CD14-positive monocyte (primary cell): ENCODE measurements at regions not wholly inside any gene's neighbourhood (a gene's known extent, or its start where the extent isn't known, plus 50 kb on each side); places are given as distances from the start of the nearest gene placed in this dataset.

ENCODE experiments used
- DNase-seq, 3 donors: peaks; one replicate each; pipeline ENCODE4 v3.0.0-alpha.2; 2011 to 2022
- H2AFZ ChIP-seq: 2 replicates; pipeline ENCODE4 v1.6.0; 2012; ENCODE audit warnings: mild to moderate bottlenecking, low read depth, low read length, inconsistent platforms; ENCODE audit not compliant: insufficient read depth, poor library complexity, severe bottlenecking
- H3K27ac ChIP-seq, 2 donors: 1 replicate in 1 of 2; 2 replicates in 1 of 2; pipeline ENCODE4 v1.5.1; 2012 to 2013; ENCODE audit warnings: low read length in 2 of 2, control low read depth in 1 of 2, inconsistent platforms in 1 of 2, low read depth in 1 of 2, mild to moderate bottlenecking in 1 of 2
- H3K27me3 ChIP-seq, 2 donors: one replicate each; pipeline versions ENCODE4 v1.6.0 to v1.6.1; 2011 to 2013; ENCODE audit warnings: low read length in 2 of 2; ENCODE audit not compliant: control insufficient read depth in 2 of 2, insufficient read depth in 2 of 2
- H3K36me3 ChIP-seq, 2 donors: replicated peaks in 1 of 2; 1 replicate in 1 of 2; 2 replicates in 1 of 2; pipeline versions ENCODE4 v1.5.1 to v1.6.1; 2012 to 2013; ENCODE audit warnings: low read length in 2 of 2, control low read depth in 1 of 2, inconsistent platforms in 1 of 2, mild to moderate bottlenecking in 1 of 2; ENCODE audit not compliant: insufficient read depth in 2 of 2, control insufficient read depth in 1 of 2
- H3K4me1 ChIP-seq, 2 donors: 1 replicate in 1 of 2; 2 replicates in 1 of 2; pipeline versions ENCODE4 v1.5.1 to v1.6.1; 2012 to 2013; ENCODE audit warnings: low read length in 2 of 2, control low read depth in 1 of 2, inconsistent platforms in 1 of 2, mild to moderate bottlenecking in 1 of 2, moderate library complexity in 1 of 2; ENCODE audit not compliant: insufficient read depth in 2 of 2, control insufficient read depth in 1 of 2
- H3K4me2 ChIP-seq: replicated peaks from 2 replicates; pipeline ENCODE3; 2012; ENCODE audit warnings: low read length, moderate library complexity, mild to moderate bottlenecking; ENCODE audit not compliant: poor library complexity, severe bottlenecking; ENCODE audit errors: extremely low read depth
- H3K4me3 ChIP-seq, 3 experiments: fragments of 200-600 bp in 1 of 3; sonication (generic) in 1 of 3; replicated peaks in 1 of 3; 1 replicate in 2 of 3; 2 replicates in 1 of 3; pipeline ENCODE4 v1.5.1; 2011 to 2013; ENCODE audit warnings: low read length in 3 of 3, mild to moderate bottlenecking in 3 of 3, control low read depth in 2 of 3, low read depth in 2 of 3, inconsistent platforms in 1 of 3, moderate library complexity in 1 of 3
- H3K79me2 ChIP-seq: 2 replicates; pipeline ENCODE4 v1.6.0; 2012; ENCODE audit warnings: mild to moderate bottlenecking, control low read depth, inconsistent platforms, low read length, moderate library complexity; ENCODE audit not compliant: insufficient read depth
- H3K9ac ChIP-seq: 2 replicates; pipeline ENCODE4 v1.6.0; 2017; ENCODE audit warnings: low read length, mild to moderate bottlenecking; ENCODE audit not compliant: insufficient read depth, poor library complexity, severe bottlenecking
- H3K9me3 ChIP-seq, 2 donors: replicated peaks in 1 of 2; 1 replicate in 1 of 2; 2 replicates in 1 of 2; pipeline versions ENCODE4 v1.5.1 to v1.6.1; 2012 to 2013; ENCODE audit warnings: low read length in 2 of 2, control low read depth in 1 of 2; ENCODE audit not compliant: control insufficient read depth in 1 of 2, insufficient read depth in 1 of 2
- H4K20me1 ChIP-seq: 2 replicates; pipeline ENCODE4 v1.6.0; 2012; ENCODE audit warnings: mild to moderate bottlenecking, low read length, control low read depth, moderate library complexity; ENCODE audit not compliant: insufficient read depth
- H3K27ac Mint-ChIP-seq, 7 donors: one replicate each; pipeline ENCODE4 v1.8.0; 2020; ENCODE audit warnings: mild to moderate bottlenecking in 7 of 7, mixed read lengths in 7 of 7, moderate library complexity in 6 of 7, inconsistent platforms in 2 of 7
- H3K27me3 Mint-ChIP-seq, 3 donors: one replicate each; pipeline ENCODE4 v1.8.0; 2021 to 2022; ENCODE audit warnings: low read depth in 3 of 3, mild to moderate bottlenecking in 3 of 3, mixed read lengths in 3 of 3, moderate library complexity in 3 of 3, inconsistent platforms in 1 of 3
- H3K36me3 Mint-ChIP-seq, 2 donors: one replicate each; pipeline ENCODE4 v1.8.0; 2020; ENCODE audit warnings: mixed read lengths in 2 of 2, inconsistent platforms in 1 of 2, mild to moderate bottlenecking in 1 of 2
- H3K4me1 Mint-ChIP-seq: one replicate; pipeline ENCODE4 v1.8.0; 2020; ENCODE audit warnings: mild to moderate bottlenecking, mixed read lengths
- H3K4me3 Mint-ChIP-seq, 2 donors: one replicate each; pipeline ENCODE4 v1.8.0; 2020; ENCODE audit warnings: mild to moderate bottlenecking in 2 of 2, mixed read lengths in 2 of 2, moderate library complexity in 1 of 2
- H3K9me3 Mint-ChIP-seq, 7 donors: one replicate each; pipeline ENCODE4 v1.8.0; 2020 to 2022; ENCODE audit warnings: mixed read lengths in 7 of 7, mild to moderate bottlenecking in 6 of 7, moderate library complexity in 6 of 7, inconsistent platforms in 2 of 7
- WGBS: methylation state at CpG from one replicate; pipeline ENCODE4 v1.1.5; 2013; ENCODE audit warnings: missing lambda C conversion rate; ENCODE audit not compliant: insufficient coverage; 5-methylcytosine and 5-hydroxymethylcytosine counted together
- intact Hi-C, 2 donors: fragments of 100-400 bp; cut with micrococcal nuclease; formaldehyde crosslinking; loops; one replicate each; pipeline versions ENCODE4 v1.15.0 to v1.15.1; 2023
- TF ChIP-seq, protein P1 (sequence below): fragments of 200-600 bp; IDR thresholded peaks from one replicate; pipeline ENCODE4 v1.8.0; 2022; ENCODE audit warnings: antibody characterized with exemption, mild to moderate bottlenecking

DNA sequence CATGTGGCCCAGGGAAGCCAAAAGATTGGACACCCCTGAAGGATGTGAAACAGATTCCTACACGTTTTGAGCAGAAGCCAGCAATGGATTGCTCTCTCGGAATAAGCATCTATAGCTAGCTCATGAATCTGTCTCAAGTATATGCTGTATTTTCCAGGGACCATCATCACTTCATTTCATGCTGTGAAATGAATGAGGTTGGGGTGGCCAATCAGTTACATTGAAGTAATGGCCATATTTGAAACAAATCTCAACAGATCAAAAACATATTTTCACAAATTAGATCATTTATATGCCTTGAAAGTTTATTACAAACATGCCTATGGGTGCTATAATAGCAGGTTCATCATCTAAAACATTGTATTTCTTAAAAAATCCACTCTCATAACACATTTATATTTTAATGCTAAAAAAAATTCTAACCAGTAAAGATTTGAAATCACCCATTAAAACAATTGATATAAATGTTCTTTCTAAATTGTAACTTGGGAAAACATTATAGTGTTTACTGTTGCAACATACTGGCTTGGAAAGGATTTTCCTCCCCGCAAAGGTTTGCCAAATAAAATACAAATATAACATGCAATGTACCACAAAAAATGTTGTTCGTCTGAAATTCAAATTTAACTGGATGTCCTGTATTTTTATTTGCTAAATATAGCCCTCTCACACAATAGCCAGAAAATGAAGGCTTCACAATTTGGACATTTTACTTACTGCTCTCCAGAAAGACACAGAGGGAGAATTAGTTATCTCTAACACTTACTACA lies 743.6 kb downstream of the KCNJ2 start:
- no peak overlapping the region for H3K9ac ChIP-seq
- Mint-ChIP-seq H3K36me3 (no peaks in the 10 kb centered on the region), H3K4me1 (no peaks in the 10 kb centered on the region), H3K9me3 (peaks cover 2 to 18% (median 9%) of the 10 kb centered on the region in 7 donors), H3K27ac (no peak overlapping the region), H3K27me3 (no peaks in the 10 kb centered on the region), H3K4me3 (no peak overlapping the region)
- no peaks in the 10 kb centered on the region for H4K20me1 ChIP-seq
- no peak for DNase-seq
- H3K9me3 ChIP-seq = peaks cover 5 to 8% of the 10 kb centered on the region in 2 donors
- H2AFZ ChIP-seq = no peak overlapping the region
- TF ChIP-seq, protein P1, sequence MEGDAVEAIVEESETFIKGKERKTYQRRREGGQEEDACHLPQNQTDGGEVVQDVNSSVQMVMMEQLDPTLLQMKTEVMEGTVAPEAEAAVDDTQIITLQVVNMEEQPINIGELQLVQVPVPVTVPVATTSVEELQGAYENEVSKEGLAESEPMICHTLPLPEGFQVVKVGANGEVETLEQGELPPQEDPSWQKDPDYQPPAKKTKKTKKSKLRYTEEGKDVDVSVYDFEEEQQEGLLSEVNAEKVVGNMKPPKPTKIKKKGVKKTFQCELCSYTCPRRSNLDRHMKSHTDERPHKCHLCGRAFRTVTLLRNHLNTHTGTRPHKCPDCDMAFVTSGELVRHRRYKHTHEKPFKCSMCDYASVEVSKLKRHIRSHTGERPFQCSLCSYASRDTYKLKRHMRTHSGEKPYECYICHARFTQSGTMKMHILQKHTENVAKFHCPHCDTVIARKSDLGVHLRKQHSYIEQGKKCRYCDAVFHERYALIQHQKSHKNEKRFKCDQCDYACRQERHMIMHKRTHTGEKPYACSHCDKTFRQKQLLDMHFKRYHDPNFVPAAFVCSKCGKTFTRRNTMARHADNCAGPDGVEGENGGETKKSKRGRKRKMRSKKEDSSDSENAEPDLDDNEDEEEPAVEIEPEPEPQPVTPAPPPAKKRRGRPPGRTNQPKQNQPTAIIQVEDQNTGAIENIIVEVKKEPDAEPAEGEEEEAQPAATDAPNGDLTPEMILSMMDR = no peak
- no peak overlapping the region for H3K27ac ChIP-seq
- no peaks in the 10 kb centered on the region for H3K4me1 ChIP-seq
- no peaks in the 10 kb centered on the region for H3K36me3 ChIP-seq
- 60% methylated on average over 1 of the region's 4 CpGs for WGBS
- no peak overlapping the region for H3K4me2 ChIP-seq
- no peaks in the 10 kb centered on the region for H3K79me2 ChIP-seq
- no peaks in the 10 kb centered on the region for H3K27me3 ChIP-seq
- intact Hi-C loops = no loop called here
- no peak overlapping the region for H3K4me3 ChIP-seq

- Histone ChIP-seq H3K9ac (no peak overlapping the region), H3K79me2 (no peaks in the 10 kb centered on the region), H3K36me3 (no peaks in the 10 kb centered on the region), H3K4me2 (no peak overlapping the region), H3K4me1 (no peaks in the 10 kb centered on the region), H2AFZ (no peak overlapping the region), H3K27me3 (no peaks in the 10 kb centered on the region), H3K9me3 (peaks cover 12 to 20% of the 10 kb centered on the region in 2 donors), H4K20me1 (no peaks in the 10 kb centered on the region), H3K4me3 (no peak overlapping the region), H3K27ac (no peak overlapping the region)
- H3K4me1 Mint-ChIP-seq = no peaks in the 10 kb centered on the region
- DNase-seq = no peak
- no peaks in the 10 kb centered on the region for H3K36me3 Mint-ChIP-seq
- TF ChIP-seq, protein P1 = no peak
- no peaks in the 10 kb centered on the region for H3K27me3 Mint-ChIP-seq
- H3K4me3 Mint-ChIP-seq = no peak overlapping the region
- no peak overlapping the region for H3K27ac Mint-ChIP-seq
- intact Hi-C loops = no loop called here
- peaks cover 6 to 24% (median 11%) of the 10 kb centered on the region in 7 donors for H3K9me3 Mint-ChIP-seq
Observed at GRCh38 chr17:70916469-70916868, 747.1 kb downstream of the KCNJ2 start.
